GM23338 (cell line): ENCODE measurements at regions not wholly inside any gene's neighbourhood (a gene's known extent, or its start where the extent isn't known, plus 50 kb on each side); places are given as distances from the start of the nearest gene placed in this dataset.

Experiments used
- JUNB ChIP-seq: IDR thresholded peaks from one replicate; pipeline ENCODE4 v1.6.1; 2016; ENCODE audit warnings: antibody characterized with exemption; ENCODE audit not compliant: unreplicated experiment
- NANOG ChIP-seq: IDR thresholded peaks from 2 replicates; pipeline ENCODE4 v1.6.1; 2016; ENCODE audit warnings: antibody characterized with exemption, borderline replicate concordance
- TF ChIP-seq, protein P1 (sequence below), 2 experiments: fragments of 200-600 bp in 1 of 2; sonication (generic) in 1 of 2; conservative IDR thresholded peaks; 2 replicates each; pipeline versions ENCODE4 v1.5.1 to v1.6.1; 2016 to 2017; ENCODE audit warnings: antibody characterized with exemption in 2 of 2, low read depth in 2 of 2, mild to moderate bottlenecking in 2 of 2, moderate library complexity in 1 of 2

DNA sequence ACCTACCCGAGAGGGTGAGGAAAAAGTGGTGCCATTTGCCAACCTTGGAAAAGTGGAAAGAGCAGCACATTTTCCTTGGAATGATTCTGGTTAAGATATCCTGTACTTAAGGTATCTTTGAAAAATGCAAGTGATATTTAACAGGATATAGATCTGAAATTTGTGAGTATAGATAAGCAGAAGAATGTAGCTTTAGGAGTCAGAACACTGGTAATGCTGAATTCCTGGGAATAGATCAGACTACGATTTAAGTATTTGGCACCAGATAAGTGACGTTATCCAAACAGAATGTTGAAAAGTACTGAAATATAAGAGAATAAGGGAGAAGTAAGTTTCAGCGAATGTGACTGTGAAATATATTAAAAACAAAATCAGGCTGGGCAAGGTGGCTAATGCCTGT is 210.1 kb downstream of the PCDH7 start:
- TF ChIP-seq, protein P1, sequence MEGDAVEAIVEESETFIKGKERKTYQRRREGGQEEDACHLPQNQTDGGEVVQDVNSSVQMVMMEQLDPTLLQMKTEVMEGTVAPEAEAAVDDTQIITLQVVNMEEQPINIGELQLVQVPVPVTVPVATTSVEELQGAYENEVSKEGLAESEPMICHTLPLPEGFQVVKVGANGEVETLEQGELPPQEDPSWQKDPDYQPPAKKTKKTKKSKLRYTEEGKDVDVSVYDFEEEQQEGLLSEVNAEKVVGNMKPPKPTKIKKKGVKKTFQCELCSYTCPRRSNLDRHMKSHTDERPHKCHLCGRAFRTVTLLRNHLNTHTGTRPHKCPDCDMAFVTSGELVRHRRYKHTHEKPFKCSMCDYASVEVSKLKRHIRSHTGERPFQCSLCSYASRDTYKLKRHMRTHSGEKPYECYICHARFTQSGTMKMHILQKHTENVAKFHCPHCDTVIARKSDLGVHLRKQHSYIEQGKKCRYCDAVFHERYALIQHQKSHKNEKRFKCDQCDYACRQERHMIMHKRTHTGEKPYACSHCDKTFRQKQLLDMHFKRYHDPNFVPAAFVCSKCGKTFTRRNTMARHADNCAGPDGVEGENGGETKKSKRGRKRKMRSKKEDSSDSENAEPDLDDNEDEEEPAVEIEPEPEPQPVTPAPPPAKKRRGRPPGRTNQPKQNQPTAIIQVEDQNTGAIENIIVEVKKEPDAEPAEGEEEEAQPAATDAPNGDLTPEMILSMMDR (conservative IDR thresholded peaks at IDR 0.05; ENCODE audit: low read depth in 2 of 2) = no peak
- TF ChIP-seq NANOG (no peak), JUNB (no peak)
